Eye (tissue), 1 donor: ENCODE measurements at regions not wholly inside any gene's neighbourhood (a gene's known extent, or its start where the extent isn't known, plus 50 kb on each side); places are given as distances from the start of the nearest gene placed in this dataset.

Experiments
- DNase-seq: peaks from one replicate; pipeline ENCODE4 v3.0.0-alpha.2; 2015

- no peak for DNase-seq
Measured at GRCh38 chr11:90911192-90911591, 688.3 kb upstream of the CHORDC1 start.

GRCh38 chr11:90908074-90908473 lies 685.2 kb upstream of the CHORDC1 start:
- DNase-seq = no peak

GRCh38 chr11:90895850-90896249 lies 673.0 kb upstream of the CHORDC1 start:
- no peak for DNase-seq

- DNase-seq = no peak
Measured at GRCh38 chr11:90890347-90890746, 667.5 kb upstream of the CHORDC1 start.

GRCh38 chr11:90884181-90884580 lies 661.3 kb upstream of the CHORDC1 start:
- DNase-seq = no peak

DNA sequence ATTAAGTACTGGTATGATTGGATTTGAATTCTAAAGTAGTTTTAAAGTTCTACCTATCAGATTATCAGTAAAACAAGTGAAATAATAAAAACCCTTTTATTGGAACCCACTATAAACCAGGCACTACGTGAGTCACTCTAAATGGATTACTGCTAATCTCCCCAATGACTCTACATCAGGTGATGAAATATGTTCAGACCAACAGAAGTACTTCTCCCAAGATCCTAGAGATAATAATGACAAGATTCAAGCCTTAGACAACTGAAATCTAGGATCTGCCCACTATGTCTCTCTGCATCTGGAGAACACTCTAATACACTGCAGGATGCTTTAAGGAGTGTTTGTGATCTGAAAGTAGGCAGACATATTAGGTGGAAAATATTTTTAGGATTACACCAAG lies 652.1 kb upstream of the CHORDC1 start:
- no peak for DNase-seq

DNA sequence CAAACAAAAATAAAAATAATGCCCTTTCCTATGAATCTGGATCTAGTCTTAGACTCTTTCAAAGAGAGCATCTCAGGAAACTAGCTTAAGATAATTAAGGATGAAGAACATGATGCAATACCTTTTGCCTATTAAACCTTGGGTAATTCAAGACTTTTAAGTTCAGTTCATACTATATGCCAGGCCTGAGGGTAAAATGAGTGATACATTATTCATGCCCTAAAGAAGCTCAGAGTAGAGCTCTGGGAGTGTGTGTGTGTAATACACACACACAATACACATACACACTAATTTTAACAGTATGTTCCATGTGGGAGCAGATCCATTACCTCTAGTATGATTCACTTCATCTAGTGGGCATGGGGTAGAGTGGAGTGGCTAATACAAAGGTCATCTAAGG lies 651.4 kb upstream of the CHORDC1 start:
- DNase-seq = no peak

GRCh38 chr11:90867416-90867815 lies 644.6 kb upstream of the CHORDC1 start:
- DNase-seq = no peak

DNA sequence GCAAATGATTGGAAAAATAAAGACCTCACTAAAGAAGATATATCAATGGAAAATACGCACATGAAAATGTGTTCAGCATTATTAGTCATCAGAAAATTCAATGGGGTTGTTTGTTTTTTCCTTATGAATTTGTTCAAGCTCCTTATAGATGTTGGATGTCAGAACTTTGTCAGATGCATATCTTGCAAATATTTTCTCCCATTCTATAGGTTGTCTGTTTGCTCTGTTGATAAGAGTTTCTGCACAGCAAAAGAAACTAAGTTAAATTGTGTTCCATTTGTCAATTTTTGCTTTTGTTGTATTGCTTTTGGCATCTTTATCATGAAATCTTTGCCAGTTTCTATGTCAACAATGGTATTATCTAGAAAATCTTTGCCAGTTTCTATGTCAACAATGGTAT lies 633.9 kb upstream of the CHORDC1 start:
- DNase-seq = no peak

GRCh38 chr11:90855531-90855930 lies 632.7 kb upstream of the CHORDC1 start:
- no peak for DNase-seq

- no peak for DNase-seq
Measured at GRCh38 chr11:90851196-90851595, 628.3 kb upstream of the CHORDC1 start.

DNA sequence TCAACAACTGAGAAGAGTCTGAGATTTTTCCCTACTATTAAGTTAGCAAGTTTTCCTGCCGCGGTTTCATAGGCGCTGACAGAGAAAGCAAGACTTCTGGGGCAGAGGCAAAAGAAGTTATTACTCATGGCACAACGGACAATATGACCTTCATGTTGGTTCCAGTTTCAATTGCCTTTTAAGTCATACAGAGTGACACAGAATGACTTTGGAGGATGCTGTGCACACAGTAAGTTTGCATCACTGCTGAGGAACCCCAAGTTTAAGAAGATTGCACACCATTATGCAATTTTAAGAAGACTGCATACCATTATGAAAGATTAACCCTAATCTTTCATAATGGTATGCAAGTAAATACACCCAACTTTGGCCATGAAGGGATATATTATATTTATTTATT lies 626.5 kb upstream of the CHORDC1 start:
- no peak for DNase-seq

DNA sequence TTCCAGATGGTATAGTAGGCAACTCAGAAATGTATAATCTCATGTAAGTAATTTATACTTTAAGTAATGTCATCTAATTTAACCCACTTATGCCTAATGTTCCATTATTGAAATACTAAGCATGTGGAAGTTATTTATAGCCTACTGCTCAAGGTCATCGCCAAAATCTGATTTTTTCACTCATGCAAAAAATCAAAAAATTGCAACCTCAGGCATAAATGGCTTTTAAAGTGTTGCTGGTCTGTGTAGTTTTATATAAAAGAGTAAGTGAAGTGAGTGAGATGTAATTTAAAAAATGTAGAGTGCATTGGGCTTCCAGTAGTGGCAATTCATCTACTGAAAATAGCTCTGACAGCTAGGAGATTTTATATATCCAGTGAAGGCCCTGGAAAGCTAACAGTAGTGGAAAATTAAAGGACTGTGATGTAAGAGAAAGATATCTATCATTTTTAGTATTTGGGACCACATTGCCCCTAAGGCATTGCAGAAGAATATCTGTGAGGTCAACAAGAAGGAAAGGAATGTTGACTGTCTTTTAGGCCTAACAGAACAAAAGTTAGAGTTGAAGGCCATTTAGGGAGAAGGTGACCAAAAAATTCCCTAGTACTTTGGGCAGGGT lies 624.5 kb upstream of the CHORDC1 start:
- DNase-seq = no peak

DNA sequence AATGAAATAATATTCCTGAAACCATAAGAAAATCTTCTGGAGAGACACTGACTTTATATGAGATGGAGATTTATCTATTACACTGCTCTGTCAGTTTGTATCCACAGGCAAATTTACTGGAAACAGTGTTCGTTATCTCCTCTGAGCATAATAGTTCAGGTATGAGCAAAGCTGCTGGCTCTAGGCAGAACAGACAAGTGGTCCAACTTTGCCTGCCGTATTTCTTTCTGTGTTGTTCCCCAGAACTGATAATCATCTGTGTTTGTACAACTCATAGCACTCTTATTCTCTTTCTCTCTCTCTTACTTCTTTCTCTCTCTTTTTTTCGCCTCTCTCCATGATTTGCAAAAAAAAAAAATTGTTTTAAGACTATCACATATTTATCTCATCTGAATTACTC lies 623.8 kb upstream of the CHORDC1 start:
- DNase-seq = no peak

GRCh38 chr11:90845799-90846198 lies 623.0 kb upstream of the CHORDC1 start:
- no peak for DNase-seq

GRCh38 chr11:90845126-90845525 lies 622.3 kb upstream of the CHORDC1 start:
- no peak for DNase-seq

GRCh38 chr11:90844041-90844440 lies 621.2 kb upstream of the CHORDC1 start:
- peak; percentile 20 for DNase-seq

GRCh38 chr11:90842681-90843080 lies 619.8 kb upstream of the CHORDC1 start:
- DNase-seq = no peak

DNA sequence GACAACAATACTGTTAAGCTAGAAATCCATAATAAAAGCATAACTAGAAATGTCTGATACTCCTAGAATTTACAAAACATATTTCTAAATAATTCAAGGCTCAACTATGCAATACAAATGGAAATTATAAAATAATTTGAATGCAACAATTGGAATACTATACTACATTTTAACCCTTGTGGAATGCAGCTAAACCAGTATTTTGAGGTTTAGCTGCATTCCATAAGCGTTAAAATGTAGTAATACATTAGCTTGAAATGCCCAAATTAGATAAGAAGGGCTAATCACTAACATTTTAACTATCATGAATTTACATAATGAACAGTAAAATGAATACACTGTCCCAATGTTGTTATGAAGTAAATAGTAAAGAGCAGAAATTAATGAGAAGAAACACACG lies 617.2 kb upstream of the CHORDC1 start:
- no peak for DNase-seq

DNA sequence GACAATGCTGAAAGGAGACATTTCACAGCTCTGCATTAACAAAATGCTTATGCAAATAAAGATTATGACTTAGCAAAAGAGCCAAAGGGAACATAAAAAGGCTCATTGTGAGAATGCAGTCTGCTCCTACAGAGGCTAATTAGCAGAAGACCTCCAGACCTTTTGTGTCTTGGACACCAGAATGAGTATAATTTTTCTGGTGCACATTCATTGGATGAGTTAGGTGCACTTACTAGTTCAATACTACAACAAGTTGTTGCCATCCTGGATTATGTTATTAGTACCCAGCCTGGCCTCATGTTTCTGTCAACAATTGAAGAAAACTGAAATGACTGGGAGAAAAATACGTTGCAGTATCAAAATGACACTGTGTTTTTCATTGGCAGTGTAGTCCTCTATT lies 613.2 kb upstream of the CHORDC1 start:
- no peak for DNase-seq

DNA sequence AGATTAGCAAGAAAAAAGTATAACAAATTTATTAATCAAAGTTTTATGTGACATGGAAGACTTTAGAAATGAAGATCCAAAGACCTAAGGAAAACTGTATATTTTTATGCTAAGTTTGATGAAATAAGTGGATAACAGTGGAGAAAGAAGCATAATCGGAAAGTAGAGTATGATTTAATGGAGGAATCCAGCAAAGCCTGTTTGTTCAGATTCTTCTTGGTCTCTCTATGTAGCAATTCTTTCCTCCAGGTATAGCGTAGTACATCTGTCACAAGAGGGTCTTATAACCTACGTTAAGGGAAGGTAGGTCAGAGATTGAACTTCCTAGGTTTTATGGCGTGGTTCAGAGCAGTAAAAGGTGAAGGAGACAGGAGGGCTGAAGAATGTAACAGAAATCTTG lies 600.6 kb upstream of the CHORDC1 start:
- no peak for DNase-seq

GRCh38 chr11:90822996-90823395 lies 600.1 kb upstream of the CHORDC1 start:
- no peak for DNase-seq

DNA sequence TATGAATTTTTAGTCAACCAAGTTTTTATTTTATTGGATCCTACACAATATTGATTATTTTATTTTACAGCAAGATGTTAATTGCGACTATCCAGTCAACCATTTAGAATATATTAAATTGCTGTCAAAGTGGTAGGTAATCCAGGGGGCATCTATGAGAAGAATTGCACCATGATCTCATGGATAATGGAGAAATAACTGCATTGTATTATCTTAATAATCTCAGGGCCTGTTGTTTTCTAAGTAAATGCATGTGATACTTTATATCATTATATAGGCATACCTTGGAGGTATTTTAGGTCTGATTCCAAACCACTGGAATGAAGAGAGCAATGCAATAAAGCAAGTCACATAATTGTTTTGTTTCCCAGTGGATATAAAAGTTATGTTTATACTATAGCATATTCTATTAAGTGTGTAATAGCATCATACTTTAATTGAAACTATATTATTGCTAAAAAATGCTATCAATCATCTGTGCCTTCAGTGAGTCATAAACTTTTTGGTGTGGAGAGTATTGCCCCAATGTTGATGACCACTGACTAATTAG lies 595.4 kb upstream of the CHORDC1 start:
- DNase-seq = no peak

DNA sequence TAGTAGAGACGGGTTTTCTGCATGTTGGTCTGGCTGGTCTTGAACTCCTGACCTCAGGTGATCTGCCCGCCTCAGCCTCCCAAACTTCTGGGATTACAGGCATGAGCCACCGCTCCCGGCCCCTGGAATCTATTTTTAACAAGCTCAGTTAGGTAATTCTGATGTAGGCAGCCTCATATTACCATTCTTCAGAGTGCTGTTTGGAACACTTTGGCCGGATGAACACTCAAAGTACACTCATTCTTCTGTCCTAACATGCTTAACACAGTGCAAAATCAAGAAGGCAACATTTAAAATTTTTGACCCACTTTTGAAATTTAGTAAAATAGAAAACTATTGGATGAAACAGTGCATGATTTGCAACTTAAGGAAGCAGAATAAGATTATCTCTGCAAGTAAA lies 586.7 kb upstream of the CHORDC1 start:
- DNase-seq = no peak

- DNase-seq = no peak
Measured at GRCh38 chr11:90805172-90805571, 582.3 kb upstream of the CHORDC1 start.
